HEK293T (cell line): ENCODE measurements at regions not wholly inside any gene's neighbourhood (a gene's known extent, or its start where the extent isn't known, plus 50 kb on each side); places are given as distances from the start of the nearest gene placed in this dataset.

Experiments used
- CTCF ChIA-PET: fragments of 350-600 bp; formaldehyde crosslinking; extraction: SDS; loops from one replicate; lab custom pipeline; 2021; ENCODE audit warnings: antibody characterized with exemption, inconsistent platforms; lab: Yijun Ruan, JAX
- POLR2A ChIA-PET: fragments of 350-600 bp; formaldehyde crosslinking; extraction: SDS; loops from one replicate; lab custom pipeline; 2020; ENCODE audit warnings: antibody characterized with exemption, inconsistent platforms; lab: Yijun Ruan, JAX
- DNase-seq: peaks from one replicate; pipeline ENCODE4 v3.0.0; 2012; ENCODE audit warnings: mixed read lengths; ENCODE audit errors: extremely low spot score
- ARNT ChIP-seq: fragments of 450-650 bp; IDR thresholded peaks from 2 replicates; pipeline ENCODE4 v1.6.1; 2017; ENCODE audit warnings: mild to moderate bottlenecking
- BHLHE40 ChIP-seq: fragments of 450-650 bp; IDR thresholded peaks from 2 replicates; pipeline ENCODE4 v1.6.1; 2016; ENCODE audit warnings: mild to moderate bottlenecking, moderate library complexity, borderline replicate concordance
- CTBP1 ChIP-seq: fragments of 450-650 bp; IDR thresholded peaks from 2 replicates; pipeline ENCODE4 v1.6.1; 2016; ENCODE audit warnings: borderline replicate concordance
- ELF4 ChIP-seq: fragments of 450-650 bp; IDR thresholded peaks from 2 replicates; pipeline ENCODE4 v1.6.1; 2017; ENCODE audit warnings: antibody characterized with exemption
- FOXA1 ChIP-seq: fragments of 450-650 bp; IDR thresholded peaks from 2 replicates; pipeline ENCODE4 v1.6.1; 2016; ENCODE audit warnings: mild to moderate bottlenecking
- FOXK2 ChIP-seq: fragments of 450-650 bp; IDR thresholded peaks from 2 replicates; pipeline ENCODE4 v1.6.1; 2016; ENCODE audit warnings: mild to moderate bottlenecking
- FOXM1 ChIP-seq: fragments of 450-650 bp; IDR thresholded peaks from 2 replicates; pipeline ENCODE4 v1.6.1; 2017; ENCODE audit warnings: mild to moderate bottlenecking, borderline replicate concordance
- HDGF ChIP-seq: fragments of 450-650 bp; IDR thresholded peaks from 2 replicates; pipeline ENCODE4 v1.6.1; 2017; ENCODE audit warnings: antibody characterized with exemption, borderline replicate concordance
- L3MBTL2 ChIP-seq: fragments of 450-650 bp; conservative IDR thresholded peaks from 2 replicates; pipeline ENCODE4 v1.6.1; 2016; ENCODE audit warnings: mild to moderate bottlenecking
- LEF1 ChIP-seq: fragments of 450-650 bp; IDR thresholded peaks from 2 replicates; pipeline ENCODE4 v1.6.1; 2017; ENCODE audit warnings: mild to moderate bottlenecking, borderline replicate concordance
- NFRKB ChIP-seq: fragments of 450-650 bp; IDR thresholded peaks from 2 replicates; pipeline ENCODE4 v1.6.1; 2016; ENCODE audit warnings: mild to moderate bottlenecking, moderate library complexity
- PKNOX1 ChIP-seq: fragments of 450-650 bp; IDR thresholded peaks from 2 replicates; pipeline ENCODE4 v1.6.1; 2016
- SP1 ChIP-seq: fragments of 450-650 bp; IDR thresholded peaks from 2 replicates; pipeline ENCODE4 v1.6.1; 2017
- SUZ12 ChIP-seq: fragments of 450-650 bp; IDR thresholded peaks from 2 replicates; pipeline ENCODE4 v1.6.1; 2016; ENCODE audit warnings: mild to moderate bottlenecking
- TARDBP ChIP-seq: fragments of 450-650 bp; IDR thresholded peaks from 2 replicates; pipeline ENCODE4 v1.6.1; 2016
- ZNF384 ChIP-seq: fragments of 450-650 bp; IDR thresholded peaks from 2 replicates; pipeline ENCODE4 v1.6.1; 2016

GRCh38 chr9:107223381-107223780 lies 59.7 kb upstream of the RAD23B start:
- TF ChIP-seq TARDBP (no peak), SP1 (no peak), LEF1 (no peak), HDGF (no peak), FOXM1 (no peak), NFRKB (no peak), SUZ12 (no peak), FOXA1 (no peak), ZNF384 (no peak), ARNT (no peak), PKNOX1 (no peak), CTBP1 (no peak)
- no peak for DNase-seq
- ChIA-PET POLR2A (no interaction called here), CTCF (interaction anchor here (0.7 to 1.4 kb wide), 2 partner anchors 37 to 130 kb away, joined by 3 to 4 read pairs; no protein-coding TSS in a partner anchor)

GRCh38 chr9:107224252-107224651 lies 58.8 kb upstream of the RAD23B start:
- TF ChIP-seq ARNT: no peak
- no peak for TF ChIP-seq FOXM1
- no peak for TF ChIP-seq HDGF
- no peak for TF ChIP-seq CTBP1
- TF ChIP-seq LEF1: no peak
- TF ChIP-seq L3MBTL2: no peak
- no peak for TF ChIP-seq ZNF384
- no peak for TF ChIP-seq PKNOX1
- TF ChIP-seq NFRKB: no peak
- no peak for TF ChIP-seq SUZ12
- no peak for TF ChIP-seq SP1
- no peak for TF ChIP-seq TARDBP
- no peak for TF ChIP-seq BHLHE40
- TF ChIP-seq ELF4: no peak
- TF ChIP-seq FOXK2: no peak
- no peak for TF ChIP-seq FOXA1
- no peak for DNase-seq
- CTCF ChIA-PET: interaction anchor here (0.6 kb wide), 1 partner anchor 18 kb away, joined by 3 read pairs; no protein-coding TSS in a partner anchor
- POLR2A ChIA-PET: no interaction called here

- no peak for DNase-seq
- CTCF ChIA-PET: no interaction called here
- POLR2A ChIA-PET: no interaction called here
- TF ChIP-seq PKNOX1: no peak
- no peak for TF ChIP-seq L3MBTL2
- no peak for TF ChIP-seq LEF1
- no peak for TF ChIP-seq SUZ12
- no peak for TF ChIP-seq ELF4
- TF ChIP-seq CTBP1: no peak
- TF ChIP-seq HDGF: no peak
- no peak for TF ChIP-seq NFRKB
- no peak for TF ChIP-seq ARNT
- no peak for TF ChIP-seq FOXA1
- TF ChIP-seq SP1: no peak
- no peak for TF ChIP-seq FOXM1
- TF ChIP-seq FOXK2: no peak
- no peak for TF ChIP-seq TARDBP
Measured at GRCh38 chr9:107226421-107226820, 56.7 kb upstream of the RAD23B start.

GRCh38 chr9:107227774-107228173 lies 55.3 kb upstream of the RAD23B start:
- ChIA-PET CTCF (no interaction called here), POLR2A (no interaction called here)
- no peak for TF ChIP-seq SP1
- TF ChIP-seq FOXK2: no peak
- TF ChIP-seq ARNT: no peak
- no peak for TF ChIP-seq TARDBP
- no peak for TF ChIP-seq PKNOX1
- no peak for TF ChIP-seq HDGF
- no peak for TF ChIP-seq BHLHE40
- no peak for TF ChIP-seq CTBP1
- TF ChIP-seq ZNF384: no peak
- DNase-seq: no peak

GRCh38 chr9:107228496-107229039 lies 54.5 kb upstream of the RAD23B start:
- TF ChIP-seq ARNT (no peak), FOXA1 (no peak), SP1 (no peak), FOXK2 (no peak), ZNF384 (no peak), NFRKB (no peak)
- ChIA-PET POLR2A (interaction anchor here (1.0 kb wide), 1 partner anchor 24 kb away, joined by 3 read pairs; no protein-coding TSS in a partner anchor), CTCF (no interaction called here)
- DNase-seq: no peak
